ENCODE measurements at regions not wholly inside any gene's neighbourhood (a gene's known extent, or its start where the extent isn't known, plus 50 kb on each side); places are given as distances from the start of the nearest gene placed in this dataset.

DNA sequence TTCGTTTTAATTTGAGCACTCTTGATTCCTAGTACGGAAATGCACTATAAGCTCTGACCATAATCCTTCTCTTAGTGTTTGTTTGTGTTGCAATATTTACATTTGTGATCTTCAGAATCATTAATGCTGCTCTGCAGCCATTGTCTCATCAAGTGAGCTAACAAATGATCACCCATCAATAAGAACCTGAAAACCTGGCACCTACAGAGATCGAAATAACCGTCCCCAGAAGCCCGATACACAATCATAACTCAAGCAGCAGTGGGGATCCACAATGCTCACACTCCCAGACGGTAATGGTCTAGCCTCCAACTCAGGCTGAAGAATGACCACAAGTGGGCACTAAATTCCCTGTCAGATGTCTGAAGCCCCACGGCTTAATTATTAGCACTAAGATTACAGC is 156.0 kb upstream of the NFE2L3 start:
- intact Hi-C loops (cut with DNase I, micrococcal nuclease) = no loop called here
- no peak overlapping the region for H3K4me3 ChIP-seq
- DNase-seq (no peak), ATAC-seq (no peak)
- H3K9me3 ChIP-seq = no peaks in the 10 kb centered on the region
- no peaks in the 10 kb centered on the region for H3K4me1 ChIP-seq (ENCODE audit: low read depth)
- TF ChIP-seq, protein P1, sequence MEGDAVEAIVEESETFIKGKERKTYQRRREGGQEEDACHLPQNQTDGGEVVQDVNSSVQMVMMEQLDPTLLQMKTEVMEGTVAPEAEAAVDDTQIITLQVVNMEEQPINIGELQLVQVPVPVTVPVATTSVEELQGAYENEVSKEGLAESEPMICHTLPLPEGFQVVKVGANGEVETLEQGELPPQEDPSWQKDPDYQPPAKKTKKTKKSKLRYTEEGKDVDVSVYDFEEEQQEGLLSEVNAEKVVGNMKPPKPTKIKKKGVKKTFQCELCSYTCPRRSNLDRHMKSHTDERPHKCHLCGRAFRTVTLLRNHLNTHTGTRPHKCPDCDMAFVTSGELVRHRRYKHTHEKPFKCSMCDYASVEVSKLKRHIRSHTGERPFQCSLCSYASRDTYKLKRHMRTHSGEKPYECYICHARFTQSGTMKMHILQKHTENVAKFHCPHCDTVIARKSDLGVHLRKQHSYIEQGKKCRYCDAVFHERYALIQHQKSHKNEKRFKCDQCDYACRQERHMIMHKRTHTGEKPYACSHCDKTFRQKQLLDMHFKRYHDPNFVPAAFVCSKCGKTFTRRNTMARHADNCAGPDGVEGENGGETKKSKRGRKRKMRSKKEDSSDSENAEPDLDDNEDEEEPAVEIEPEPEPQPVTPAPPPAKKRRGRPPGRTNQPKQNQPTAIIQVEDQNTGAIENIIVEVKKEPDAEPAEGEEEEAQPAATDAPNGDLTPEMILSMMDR (IDR thresholded peaks at IDR 0.05) = no peak
- no peaks in the 10 kb centered on the region for H3K36me3 ChIP-seq (ENCODE audit: low read depth)

DNA sequence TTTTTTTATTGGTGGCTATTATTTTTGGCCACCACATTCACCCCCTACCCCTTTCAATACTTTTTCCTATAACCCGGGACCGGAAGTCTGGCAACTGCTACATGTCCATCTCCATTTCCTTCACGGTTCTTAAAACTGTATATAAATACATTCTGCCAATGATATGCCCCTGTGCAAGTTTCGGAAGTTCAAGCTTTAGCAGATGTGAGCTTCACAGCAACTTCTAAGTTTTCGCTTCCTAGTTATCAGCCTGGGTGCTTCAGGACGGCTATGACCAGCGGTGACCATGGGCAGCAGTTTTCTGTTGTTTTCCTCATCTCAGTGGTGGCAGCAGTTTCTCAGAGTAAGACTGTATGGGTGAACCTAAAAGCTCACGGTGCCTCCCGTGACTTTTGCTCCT is 153.5 kb upstream of the NFE2L3 start:
- intact Hi-C loops (cut with DNase I, micrococcal nuclease) = no loop called here
- H3K4me1 ChIP-seq (ENCODE audit: low read depth) = no peaks in the 10 kb centered on the region
- no peak overlapping the region for H3K4me3 ChIP-seq
- TF ChIP-seq, protein P1 (IDR thresholded peaks at IDR 0.05) = no peak
- H3K36me3 ChIP-seq (ENCODE audit: low read depth) = no peaks in the 10 kb centered on the region
- DNase-seq (no peak), ATAC-seq (no peak)
- H3K9me3 ChIP-seq = no peaks in the 10 kb centered on the region

DNA sequence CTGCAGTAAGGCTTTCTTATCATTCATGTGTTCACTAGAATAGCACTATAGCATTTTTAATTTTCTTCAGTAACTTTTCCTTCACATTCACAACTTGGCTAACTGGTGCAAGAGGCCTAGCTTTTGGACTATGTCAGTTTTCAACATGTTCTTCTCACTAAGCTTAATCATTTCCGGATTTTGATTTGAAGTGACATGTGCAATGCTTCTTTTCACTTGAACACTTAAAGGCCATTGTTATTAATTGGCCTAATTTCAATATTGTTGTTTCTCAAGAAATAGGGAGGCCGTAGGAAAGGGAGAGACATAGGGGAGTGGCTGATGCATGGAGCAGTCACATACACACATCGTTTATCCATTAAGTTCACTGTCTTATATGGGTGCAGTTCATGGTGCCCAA is 151.2 kb upstream of the NFE2L3 start:
- DNase-seq (no peak), ATAC-seq (no peak)
- Histone ChIP-seq H3K4me1 (ENCODE audit: low read depth) (no peaks in the 10 kb centered on the region), H3K4me3 (no peak overlapping the region), H3K36me3 (ENCODE audit: low read depth) (no peaks in the 10 kb centered on the region), H3K9me3 (no peaks in the 10 kb centered on the region)
- intact Hi-C loops (cut with DNase I, micrococcal nuclease) = no loop called here
- TF ChIP-seq, protein P1 (IDR thresholded peaks at IDR 0.05) = no peak

- H3K9me3 ChIP-seq = no peaks in the 10 kb centered on the region
- no peaks in the 10 kb centered on the region for H3K4me1 ChIP-seq (ENCODE audit: low read depth)
- intact Hi-C loops (cut with DNase I, micrococcal nuclease) = no loop called here
- DNase-seq = no peak
- H3K36me3 ChIP-seq (ENCODE audit: low read depth) = no peaks in the 10 kb centered on the region
- ATAC-seq = peak; percentile 62
- H3K4me3 ChIP-seq = no peak overlapping the region
- TF ChIP-seq, protein P1 (IDR thresholded peaks at IDR 0.05) = no peak
Measured at GRCh38 chr7:26001662-26002244, 150.2 kb upstream of the NFE2L3 start.

DNA sequence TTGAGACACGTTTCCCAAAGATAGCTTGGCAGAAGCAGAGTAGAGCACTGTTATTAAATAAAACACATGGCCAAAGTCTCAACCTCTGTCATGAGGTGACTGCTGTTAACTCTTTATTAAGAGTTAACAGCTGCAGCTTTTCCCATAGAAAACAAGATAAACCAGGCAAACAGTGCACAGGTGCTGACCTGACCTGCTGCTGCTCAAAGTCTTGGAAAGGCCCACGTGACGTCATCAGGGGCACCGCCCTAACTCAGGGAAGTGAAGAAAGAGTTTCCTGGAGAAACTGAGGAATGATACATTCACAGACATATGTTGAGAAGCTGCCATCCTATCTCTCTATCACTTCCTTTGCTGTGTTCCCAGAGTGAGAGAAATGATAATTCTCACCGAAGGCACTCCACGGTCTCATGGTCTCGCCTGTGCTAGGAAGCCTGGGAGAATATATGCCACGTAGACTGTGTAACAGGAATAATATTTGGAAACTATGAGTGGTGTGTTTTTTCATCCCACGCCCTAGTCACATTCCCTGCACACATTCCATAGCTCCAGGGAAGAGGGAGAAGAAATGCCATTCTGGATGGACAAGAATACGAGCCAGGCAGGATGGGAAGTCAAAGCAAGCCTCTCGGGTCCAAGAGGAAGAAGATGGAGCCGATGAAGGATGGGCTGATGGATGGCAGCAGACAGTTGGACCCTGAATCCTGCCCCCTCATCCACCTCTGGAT is 146.2 kb upstream of the NFE2L3 start:
- no peaks in the 10 kb centered on the region for H3K4me1 ChIP-seq (ENCODE audit: low read depth)
- intact Hi-C loops (cut with DNase I, micrococcal nuclease) = no loop called here
- DNase-seq (peak; percentile 35 to 66 (median 42)), ATAC-seq (peak; percentile 84)
- no peaks in the 10 kb centered on the region for H3K9me3 ChIP-seq
- TF ChIP-seq, protein P1 (IDR thresholded peaks at IDR 0.05) = no peak
- no peak overlapping the region for H3K4me3 ChIP-seq
- H3K36me3 ChIP-seq (ENCODE audit: low read depth) = no peaks in the 10 kb centered on the region
